ENCODE measurements at regions not wholly inside any gene's neighbourhood (a gene's known extent, or its start where the extent isn't known, plus 50 kb on each side); places are given as distances from the start of the nearest gene placed in this dataset.

GRCh38 chr2:203600286-203600685 lies 65.2 kb upstream of the RAPH1 start:
- Histone ChIP-seq H3K4me3 (no peak overlapping the region), H3K27me3 (no peaks in the 10 kb centered on the region), H3K36me3 (no peaks in the 10 kb centered on the region), H3K27ac (no peak overlapping the region), H3K4me1 (peaks cover 0 to 19% (median 6%) of the 10 kb centered on the region in 4 donors), H3K9me3 (no peaks in the 10 kb centered on the region)
- DNase-seq: no peak
- WGBS, 5 donors: 93 to 99% (median 96%) methylated on average over 6 of the region's 6 CpGs
- TF ChIP-seq CTCF (IDR thresholded peaks at IDR 0.05): no peak
- no peak for TF ChIP-seq POLR2A (IDR thresholded peaks at IDR 0.05)
- intact Hi-C loops (cut with DNase I; ENCODE audit: low total_unique reads): no loop called here

GRCh38 chr2:203603456-203604389 lies 68.6 kb upstream of the RAPH1 start:
- no peaks in the 10 kb centered on the region for H3K36me3 ChIP-seq
- H3K9me3 ChIP-seq: no peaks in the 10 kb centered on the region
- intact Hi-C loops (cut with DNase I; ENCODE audit: low total_unique reads): no loop called here
- H3K4me1 ChIP-seq: peaks cover 0 to 23% (median 8%) of the 10 kb centered on the region in 4 donors
- no peak overlapping the region for H3K4me3 ChIP-seq
- TF ChIP-seq EP300 (IDR thresholded peaks at IDR 0.05) (no peak), POLR2AphosphoS5 (IDR thresholded peaks at IDR 0.05) (no peak), POLR2A (IDR thresholded peaks at IDR 0.05) (no peak), CTCF (IDR thresholded peaks at IDR 0.05) (no peak)
- 50 to 72% (median 66%) methylated on average over 10 of the region's 10 CpGs for WGBS, 5 donors
- DNase-seq: no peak
- H3K27ac ChIP-seq: no peak overlapping the region
- no peaks in the 10 kb centered on the region for H3K27me3 ChIP-seq

- peaks cover 0 to 23% (median 8%) of the 10 kb centered on the region in 4 donors for H3K4me1 ChIP-seq
- peak in 1 of 2 donors; percentile 50 for DNase-seq
- no peaks in the 10 kb centered on the region for H3K27me3 ChIP-seq
- no peaks in the 10 kb centered on the region for H3K36me3 ChIP-seq
- H3K9me3 ChIP-seq: no peaks in the 10 kb centered on the region
- TF ChIP-seq EP300 (IDR thresholded peaks at IDR 0.05): no peak
- H3K4me3 ChIP-seq: no peak overlapping the region
- WGBS, 5 donors: 22 to 45% (median 36%) methylated on average over 1 of the region's 1 CpG
- no peak overlapping the region for H3K27ac ChIP-seq
- intact Hi-C loops (cut with DNase I; ENCODE audit: low total_unique reads): no loop called here
Measured at GRCh38 chr2:203605302-203605701, 70.2 kb upstream of the RAPH1 start.

- Histone ChIP-seq H3K27me3 (no peaks in the 10 kb centered on the region), H3K27ac (no peak overlapping the region), H3K9me3 (no peaks in the 10 kb centered on the region), H3K4me1 (peaks cover 0 to 23% (median 8%) of the 10 kb centered on the region in 4 donors), H3K36me3 (no peaks in the 10 kb centered on the region), H3K4me3 (no peak overlapping the region)
- no peak for DNase-seq
- intact Hi-C loops (cut with DNase I; ENCODE audit: low total_unique reads): no loop called here
- WGBS, 5 donors: 85 to 95% (median 90%) methylated on average over 3 of the region's 3 CpGs
- no peak for TF ChIP-seq POLR2A (IDR thresholded peaks at IDR 0.05)
- no peak for TF ChIP-seq CTCF (IDR thresholded peaks at IDR 0.05)
- TF ChIP-seq EP300 (IDR thresholded peaks at IDR 0.05): no peak
- TF ChIP-seq POLR2AphosphoS5 (IDR thresholded peaks at IDR 0.05): no peak
Measured at GRCh38 chr2:203606051-203606450, 71.0 kb upstream of the RAPH1 start.

GRCh38 chr2:203610558-203610957 lies 75.5 kb upstream of the RAPH1 start:
- Histone ChIP-seq H3K9me3 (no peaks in the 10 kb centered on the region), H3K36me3 (no peaks in the 10 kb centered on the region), H3K27ac (no peak overlapping the region), H3K4me3 (no peak overlapping the region), H3K4me1 (peaks cover 0 to 3% (median 2%) of the 10 kb centered on the region in 4 donors), H3K27me3 (no peaks in the 10 kb centered on the region)
- 68 to 90% (median 79%) methylated on average over 8 of the region's 8 CpGs for WGBS, 5 donors
- intact Hi-C loops (cut with DNase I; ENCODE audit: low total_unique reads): no loop called here
- DNase-seq: no peak
- TF ChIP-seq POLR2A (IDR thresholded peaks at IDR 0.05) (no peak), CTCF (IDR thresholded peaks at IDR 0.05) (no peak)
